HG03280 (cell line): ENCODE measurements at regions not wholly inside any gene's neighbourhood (a gene's known extent, or its start where the extent isn't known, plus 50 kb on each side); places are given as distances from the start of the nearest gene placed in this dataset.

Experiments
- ATAC-seq: cut with Tn5 transposase; IDR thresholded peaks from one replicate; pipeline ENCODE4 v1.9.1; 2021; ENCODE audit warnings: mild to moderate bottlenecking, moderate library complexity; ENCODE audit not compliant: unreplicated experiment

GRCh38 chr2:128447538-128447995 is 128.9 kb upstream of the HS6ST1 start:
- no peak for ATAC-seq

GRCh38 chr2:128448331-128449225 is 129.9 kb upstream of the HS6ST1 start:
- no peak for ATAC-seq

GRCh38 chr2:128449226-128450061 is 130.8 kb upstream of the HS6ST1 start:
- ATAC-seq, result no peak

- ATAC-seq, result no peak
These were observed 131.8 kb upstream of the HS6ST1 start for GRCh38 chr2:128450211-128451024.

- ATAC-seq, result no peak
These were observed 132.7 kb upstream of the HS6ST1 start for GRCh38 chr2:128451084-128452023.

- ATAC-seq, result no peak
These were observed 133.3 kb upstream of the HS6ST1 start for GRCh38 chr2:128452024-128452411.

GRCh38 chr2:128452536-128453530 is 134.2 kb upstream of the HS6ST1 start:
- ATAC-seq, result no peak

GRCh38 chr2:128454980-128455720 is 136.5 kb upstream of the HS6ST1 start:
- ATAC-seq, result no peak

- ATAC-seq, result no peak
These were observed 137.0 kb upstream of the HS6ST1 start for GRCh38 chr2:128455721-128456050.

GRCh38 chr2:128456281-128456680 is 137.6 kb upstream of the HS6ST1 start:
- no peak for ATAC-seq

- no peak for ATAC-seq
These were observed 138.4 kb upstream of the HS6ST1 start for GRCh38 chr2:128457006-128457604.

- ATAC-seq, result no peak
These were observed 139.0 kb upstream of the HS6ST1 start for GRCh38 chr2:128457716-128458115.

GRCh38 chr2:128458505-128458904 is 139.8 kb upstream of the HS6ST1 start:
- no peak for ATAC-seq

- ATAC-seq, result no peak
These were observed 145.8 kb upstream of the HS6ST1 start for GRCh38 chr2:128464456-128464855.

GRCh38 chr2:128465246-128466170 is 146.8 kb upstream of the HS6ST1 start:
- ATAC-seq, result no peak

- ATAC-seq, result no peak
These were observed 147.7 kb upstream of the HS6ST1 start for GRCh38 chr2:128466376-128466775.

- no peak for ATAC-seq
These were observed 148.1 kb upstream of the HS6ST1 start for GRCh38 chr2:128466776-128467175.
